Stimulated activated memory B cell treated with anti-CD40 and anti-IgM and Interleukin-4, amounts not matched to agents 10 μg/mL and 1 μg/mL and 100 μg/mL, for 72 hours (primary cell): ENCODE measurements at regions not wholly inside any gene's neighbourhood (a gene's known extent, or its start where the extent isn't known, plus 50 kb on each side); places are given as distances from the start of the nearest gene placed in this dataset.

ENCODE experiments used
- ATAC-seq: fragments of 150-1000 bp; cut with Tn5 transposase; 2 replicates; pipeline ENCODE4 v1.10.0; 2021
- H3K27ac Mint-ChIP-seq: one replicate; pipeline ENCODE4 v1.8.0; 2022; ENCODE audit warnings: mild to moderate bottlenecking, mixed read lengths
- H3K27me3 Mint-ChIP-seq: one replicate; pipeline ENCODE4 v1.8.0; 2022; ENCODE audit warnings: mixed read lengths
- H3K36me3 Mint-ChIP-seq: one replicate; pipeline ENCODE4 v1.8.0; 2022; ENCODE audit warnings: mixed read lengths
- H3K4me1 Mint-ChIP-seq: one replicate; pipeline ENCODE4 v1.8.0; 2022; ENCODE audit warnings: mixed read lengths
- H3K4me3 Mint-ChIP-seq: one replicate; pipeline ENCODE4 v1.8.0; 2022; ENCODE audit warnings: mild to moderate bottlenecking, moderate library complexity, mixed read lengths
- H3K9me3 Mint-ChIP-seq: one replicate; pipeline ENCODE4 v1.8.0; 2022; ENCODE audit warnings: mixed read lengths

- Mint-ChIP-seq H3K4me3 (no peak overlapping the region), H3K9me3 (no peaks in the 10 kb centered on the region), H3K36me3 (no peaks in the 10 kb centered on the region), H3K27me3 (no peaks in the 10 kb centered on the region), H3K4me1 (peaks cover 16% of the 10 kb centered on the region), H3K27ac (no peak overlapping the region)
- ATAC-seq = no peak
These were observed 79.0 kb downstream of the C5orf15 start for GRCh38 chr5:133889271-133889905.

- H3K27ac Mint-ChIP-seq = no peak overlapping the region
- no peak overlapping the region for H3K4me3 Mint-ChIP-seq
- no peaks in the 10 kb centered on the region for H3K9me3 Mint-ChIP-seq
- peaks cover 10% of the 10 kb centered on the region for H3K4me1 Mint-ChIP-seq
- H3K27me3 Mint-ChIP-seq = no peaks in the 10 kb centered on the region
- H3K36me3 Mint-ChIP-seq = no peaks in the 10 kb centered on the region
- no peak for ATAC-seq
These were observed 79.8 kb downstream of the C5orf15 start for GRCh38 chr5:133888625-133888991.

- H3K4me3 Mint-ChIP-seq = no peak overlapping the region
- no peaks in the 10 kb centered on the region for H3K9me3 Mint-ChIP-seq
- no peak overlapping the region for H3K27ac Mint-ChIP-seq
- H3K4me1 Mint-ChIP-seq = peaks cover 17% of the 10 kb centered on the region
- ATAC-seq = peak; percentile 39
- no peaks in the 10 kb centered on the region for H3K36me3 Mint-ChIP-seq
- peaks cover 11% of the 10 kb centered on the region for H3K27me3 Mint-ChIP-seq
These were observed 82.9 kb downstream of the C5orf15 start for GRCh38 chr5:133885566-133885965.

GRCh38 chr5:133884569-133885311 is 83.7 kb downstream of the C5orf15 start:
- H3K27ac Mint-ChIP-seq = no peak overlapping the region
- no peaks in the 10 kb centered on the region for H3K36me3 Mint-ChIP-seq
- no peak overlapping the region for H3K4me3 Mint-ChIP-seq
- peaks cover 11% of the 10 kb centered on the region for H3K27me3 Mint-ChIP-seq
- ATAC-seq = no peak
- no peaks in the 10 kb centered on the region for H3K9me3 Mint-ChIP-seq
- H3K4me1 Mint-ChIP-seq = peaks cover 17% of the 10 kb centered on the region

GRCh38 chr5:133883916-133884315 is 84.5 kb downstream of the C5orf15 start:
- Mint-ChIP-seq H3K4me3 (no peak overlapping the region), H3K27me3 (peaks cover 11% of the 10 kb centered on the region), H3K4me1 (peaks cover 17% of the 10 kb centered on the region), H3K36me3 (no peaks in the 10 kb centered on the region), H3K9me3 (no peaks in the 10 kb centered on the region), H3K27ac (no peak overlapping the region)
- ATAC-seq = no peak

- H3K9me3 Mint-ChIP-seq = no peaks in the 10 kb centered on the region
- no peak for ATAC-seq
- no peak overlapping the region for H3K27ac Mint-ChIP-seq
- no peaks in the 10 kb centered on the region for H3K36me3 Mint-ChIP-seq
- H3K4me1 Mint-ChIP-seq = peaks cover 17% of the 10 kb centered on the region
- no peak overlapping the region for H3K4me3 Mint-ChIP-seq
- H3K27me3 Mint-ChIP-seq = peaks cover 11% of the 10 kb centered on the region
These were observed 85.6 kb downstream of the C5orf15 start for GRCh38 chr5:133882846-133883245.

GRCh38 chr5:133882389-133882695 is 86.1 kb downstream of the C5orf15 start:
- H3K9me3 Mint-ChIP-seq = no peaks in the 10 kb centered on the region
- peaks cover 11% of the 10 kb centered on the region for H3K27me3 Mint-ChIP-seq

GRCh38 chr5:133881576-133882388 is 86.6 kb downstream of the C5orf15 start:
- Mint-ChIP-seq H3K4me1 (peaks cover 17% of the 10 kb centered on the region), H3K9me3 (no peaks in the 10 kb centered on the region), H3K4me3 (no peak overlapping the region), H3K36me3 (no peaks in the 10 kb centered on the region), H3K27ac (peak overlapping the region; percentile 2), H3K27me3 (peaks cover 11% of the 10 kb centered on the region)
- no peak for ATAC-seq

More at GRCh38 chr5:133882389-133882695, 86.1 kb downstream of the C5orf15 start:
- Mint-ChIP-seq H3K4me1 (peaks cover 17% of the 10 kb centered on the region), H3K4me3 (no peak overlapping the region), H3K27ac (peak overlapping the region; percentile 2), H3K36me3 (no peaks in the 10 kb centered on the region)
- ATAC-seq = no peak

- peaks cover 7% of the 10 kb centered on the region for H3K9me3 Mint-ChIP-seq
- no peak overlapping the region for H3K4me3 Mint-ChIP-seq
- H3K27ac Mint-ChIP-seq = no peak overlapping the region
- no peak for ATAC-seq
- H3K36me3 Mint-ChIP-seq = peaks cover 6% of the 10 kb centered on the region
- H3K4me1 Mint-ChIP-seq = peaks cover 12% of the 10 kb centered on the region
- peaks cover 11% of the 10 kb centered on the region for H3K27me3 Mint-ChIP-seq
These were observed 90.2 kb downstream of the C5orf15 start for GRCh38 chr5:133878236-133878555.

- H3K4me3 Mint-ChIP-seq = no peak overlapping the region
- peak; percentile 54 for ATAC-seq
- no peak overlapping the region for H3K27ac Mint-ChIP-seq
- peaks cover 11% of the 10 kb centered on the region for H3K27me3 Mint-ChIP-seq
- H3K4me1 Mint-ChIP-seq = peaks cover 12% of the 10 kb centered on the region
- H3K9me3 Mint-ChIP-seq = peaks cover 7% of the 10 kb centered on the region
- peaks cover 6% of the 10 kb centered on the region for H3K36me3 Mint-ChIP-seq
These were observed 90.8 kb downstream of the C5orf15 start for GRCh38 chr5:133877351-133878235.

GRCh38 chr5:133876266-133876665 is 92.2 kb downstream of the C5orf15 start:
- peaks cover under 1% of the 10 kb centered on the region for H3K27me3 Mint-ChIP-seq
- ATAC-seq = no peak

GRCh38 chr5:133875179-133875578 is 93.2 kb downstream of the C5orf15 start:
- no peak overlapping the region for H3K27ac Mint-ChIP-seq
- no peak overlapping the region for H3K4me3 Mint-ChIP-seq
- H3K4me1 Mint-ChIP-seq = peaks cover 6% of the 10 kb centered on the region
- peaks cover 6% of the 10 kb centered on the region for H3K36me3 Mint-ChIP-seq
- no peak for ATAC-seq
- peaks cover 7% of the 10 kb centered on the region for H3K9me3 Mint-ChIP-seq
- H3K27me3 Mint-ChIP-seq = no peaks in the 10 kb centered on the region

More at GRCh38 chr5:133876266-133876665, 92.2 kb downstream of the C5orf15 start:
- Mint-ChIP-seq H3K9me3 (peaks cover 7% of the 10 kb centered on the region), H3K4me3 (no peak overlapping the region), H3K4me1 (peaks cover 6% of the 10 kb centered on the region), H3K27ac (no peak overlapping the region), H3K36me3 (peaks cover 6% of the 10 kb centered on the region)

GRCh38 chr5:133873449-133873848 is 95.0 kb downstream of the C5orf15 start:
- Mint-ChIP-seq H3K9me3 (peaks cover 7% of the 10 kb centered on the region), H3K4me1 (peaks cover 6% of the 10 kb centered on the region), H3K4me3 (no peak overlapping the region), H3K27ac (no peak overlapping the region), H3K27me3 (no peaks in the 10 kb centered on the region), H3K36me3 (peaks cover 6% of the 10 kb centered on the region)
- ATAC-seq = no peak

- Mint-ChIP-seq H3K9me3 (peaks cover 7% of the 10 kb centered on the region), H3K27me3 (no peaks in the 10 kb centered on the region), H3K4me1 (peaks cover 6% of the 10 kb centered on the region), H3K27ac (peak overlapping the region; percentile 11), H3K4me3 (no peak overlapping the region), H3K36me3 (peaks cover 5% of the 10 kb centered on the region)
- ATAC-seq = no peak
These were observed 97.8 kb downstream of the C5orf15 start for GRCh38 chr5:133870661-133871060.
